ENCODE measurements at regions not wholly inside any gene's neighbourhood (a gene's known extent, or its start where the extent isn't known, plus 50 kb on each side); places are given as distances from the start of the nearest gene placed in this dataset.

DNA sequence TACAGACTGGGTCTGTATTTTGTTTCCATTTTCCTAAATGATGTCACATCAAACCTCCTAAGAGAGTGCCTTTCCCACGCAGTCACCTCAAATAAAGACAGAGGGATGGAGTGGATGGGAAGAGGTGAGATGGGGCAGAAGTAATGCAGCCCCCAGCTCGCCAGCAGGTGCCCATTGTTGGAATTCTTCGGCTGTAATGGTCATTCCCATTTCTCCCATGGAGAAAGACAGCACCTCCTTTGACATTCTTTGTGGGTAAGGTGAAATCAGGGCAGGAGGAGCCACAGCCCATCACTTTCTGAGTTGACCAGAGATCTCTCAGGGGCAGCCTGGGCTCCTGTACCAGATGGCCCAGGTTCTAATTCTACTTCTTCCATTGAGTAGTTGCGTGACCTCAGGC lies 84.4 kb upstream of the NR2F2 start:
- no peak for DNase-seq (ENCODE audit: low spot score)

DNA sequence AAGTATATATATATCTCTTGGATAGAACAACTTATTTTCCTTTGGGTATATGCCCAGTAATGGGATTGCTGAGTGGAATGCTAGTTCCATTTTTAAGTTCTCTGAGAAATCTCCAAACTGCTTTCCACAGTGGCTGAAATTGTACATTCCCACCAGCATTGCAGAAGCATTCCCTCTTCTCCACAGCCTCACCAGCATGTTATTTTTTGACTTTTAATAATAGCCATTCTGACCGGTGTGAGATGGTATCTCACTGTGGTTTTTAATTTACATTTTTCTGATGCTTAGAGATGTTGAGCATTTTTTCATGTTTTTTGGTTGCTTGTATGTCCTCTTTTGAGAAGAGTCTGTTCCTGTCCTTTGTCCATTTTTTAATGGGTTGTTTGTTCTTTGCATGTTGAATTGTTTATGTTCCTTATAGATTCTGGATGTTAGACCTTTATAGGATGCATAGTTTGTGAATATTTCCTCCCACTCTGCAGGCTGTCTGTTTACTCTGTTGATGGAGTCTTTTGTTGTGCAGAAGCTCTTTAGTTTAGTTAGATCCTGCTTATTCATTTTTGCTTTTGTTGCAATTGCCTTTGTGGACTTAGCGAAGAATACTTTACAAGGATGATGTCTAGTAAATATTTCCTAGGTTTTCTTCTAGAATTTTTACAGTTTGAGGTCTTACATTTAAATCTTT lies 82.7 kb upstream of the NR2F2 start:
- DNase-seq (ENCODE audit: low spot score), result no peak

DNA sequence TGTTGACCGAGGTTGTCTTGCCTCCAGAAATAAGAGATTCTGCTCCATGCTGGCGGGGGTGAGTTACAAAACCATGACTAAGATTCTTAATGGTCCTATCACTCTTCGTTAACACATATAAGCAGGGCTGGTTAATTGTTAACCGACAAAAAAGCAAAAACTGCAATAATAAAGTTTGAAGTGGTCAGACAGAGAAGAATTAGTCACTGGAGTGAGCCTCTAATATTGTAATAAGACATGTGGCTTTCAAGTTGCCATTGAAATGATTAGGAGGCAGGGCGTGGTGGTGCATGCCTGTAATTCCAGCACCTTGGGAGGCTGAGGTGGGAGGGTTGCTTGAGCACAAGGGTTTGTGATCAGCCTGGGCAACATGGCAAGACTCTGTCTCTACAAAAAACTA lies 78.4 kb upstream of the NR2F2 start:
- no peak for DNase-seq (ENCODE audit: low spot score)

DNA sequence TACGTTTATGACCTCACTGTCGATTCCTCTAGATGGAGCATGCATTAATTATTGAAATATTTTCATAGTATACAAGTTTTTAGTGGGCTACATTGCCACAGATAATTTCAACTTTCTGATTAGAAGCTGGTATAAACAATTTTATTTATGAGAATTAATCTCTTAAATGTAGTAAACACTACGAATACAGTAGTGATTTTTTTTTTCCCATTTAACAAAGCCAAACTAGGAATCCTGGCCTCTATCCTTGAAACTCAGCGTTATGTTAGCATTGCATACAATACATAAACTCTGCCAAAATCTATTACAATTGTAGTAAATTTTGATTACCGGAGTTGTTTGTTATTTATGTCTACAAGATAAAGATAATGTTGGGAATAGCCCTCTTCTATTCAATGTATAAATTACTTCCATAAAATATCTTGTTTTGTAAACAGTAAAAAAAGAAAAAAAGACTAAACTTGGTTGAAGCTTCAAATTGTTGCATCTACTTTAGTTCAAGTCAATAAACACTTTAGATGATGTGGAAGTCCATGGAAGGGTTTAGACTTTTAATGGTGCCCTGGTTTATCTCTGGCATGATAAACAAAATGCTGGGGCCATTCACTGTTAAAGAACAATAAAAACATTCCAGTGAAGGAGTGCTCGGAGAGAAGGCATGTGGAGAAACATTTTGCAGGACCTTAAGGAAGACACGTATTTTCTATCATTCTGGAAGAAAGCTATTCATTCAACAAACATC lies 77.3 kb upstream of the NR2F2 start:
- DNase-seq (ENCODE audit: low spot score), result no peak

GRCh38 chr15:96254173-96254572 lies 76.3 kb upstream of the NR2F2 start:
- DNase-seq (ENCODE audit: low spot score), result no peak

DNA sequence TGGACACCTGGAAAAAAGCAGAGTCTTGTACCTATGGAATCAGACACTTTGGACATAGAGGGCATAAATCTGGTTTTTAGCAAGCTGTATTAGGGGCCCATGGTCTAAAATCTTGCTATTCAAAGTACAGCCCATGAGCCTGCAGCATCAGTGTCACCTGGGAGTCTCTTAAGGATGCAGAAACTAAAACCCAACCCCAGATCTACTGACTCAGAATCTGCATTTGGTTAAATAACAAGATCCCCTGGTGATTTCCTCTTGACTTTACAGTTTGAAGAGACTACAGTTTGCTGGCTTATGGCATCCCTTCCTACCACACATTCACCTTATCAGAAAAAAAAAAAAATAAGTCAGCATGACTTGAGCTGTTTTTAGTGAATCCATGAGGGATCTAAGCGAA lies 74.9 kb upstream of the NR2F2 start:
- no peak for DNase-seq (ENCODE audit: low spot score)

DNA sequence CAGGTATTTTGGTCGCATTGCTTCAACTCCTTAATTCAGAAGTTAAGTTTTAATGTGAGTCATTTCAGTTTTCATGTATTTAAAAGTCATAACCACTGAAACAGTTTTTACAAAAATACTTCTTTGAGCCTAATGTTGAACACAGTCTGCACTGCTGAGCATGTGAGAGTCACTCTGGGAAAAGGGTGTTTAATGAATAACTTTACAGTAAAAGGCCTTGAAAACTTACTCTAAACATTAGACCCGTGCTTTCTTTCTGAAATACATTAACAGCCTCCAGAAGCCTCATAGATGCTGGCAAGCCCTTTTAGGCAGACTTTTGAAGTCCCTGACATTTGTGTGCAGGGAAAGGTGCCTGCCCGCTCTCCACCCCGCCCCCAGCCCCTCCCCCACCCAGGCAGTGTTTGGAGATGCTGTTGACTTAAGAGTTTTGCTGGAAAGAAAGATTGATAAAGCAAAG lies 68.9 kb upstream of the NR2F2 start:
- DNase-seq (ENCODE audit: low spot score), result no peak

DNA sequence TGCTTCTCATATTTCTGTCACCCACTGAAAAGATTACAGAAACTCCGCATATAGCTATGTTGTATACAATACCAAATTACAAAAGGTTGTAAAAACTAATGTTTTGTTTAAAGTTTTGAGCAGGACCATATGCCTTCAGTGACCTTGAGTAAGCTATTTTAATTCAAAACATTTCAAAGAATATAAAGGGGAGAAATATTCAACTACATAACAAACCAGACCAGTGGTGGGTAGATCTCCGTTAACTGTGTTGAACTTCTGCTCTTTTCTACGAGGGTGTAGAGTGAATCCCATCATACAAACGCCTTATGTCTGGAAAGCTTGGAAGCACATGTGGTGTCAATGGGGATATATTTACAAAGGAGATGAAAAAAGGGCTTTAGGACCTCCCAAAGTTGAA lies 68.4 kb upstream of the NR2F2 start:
- no peak for DNase-seq (ENCODE audit: low spot score)

DNA sequence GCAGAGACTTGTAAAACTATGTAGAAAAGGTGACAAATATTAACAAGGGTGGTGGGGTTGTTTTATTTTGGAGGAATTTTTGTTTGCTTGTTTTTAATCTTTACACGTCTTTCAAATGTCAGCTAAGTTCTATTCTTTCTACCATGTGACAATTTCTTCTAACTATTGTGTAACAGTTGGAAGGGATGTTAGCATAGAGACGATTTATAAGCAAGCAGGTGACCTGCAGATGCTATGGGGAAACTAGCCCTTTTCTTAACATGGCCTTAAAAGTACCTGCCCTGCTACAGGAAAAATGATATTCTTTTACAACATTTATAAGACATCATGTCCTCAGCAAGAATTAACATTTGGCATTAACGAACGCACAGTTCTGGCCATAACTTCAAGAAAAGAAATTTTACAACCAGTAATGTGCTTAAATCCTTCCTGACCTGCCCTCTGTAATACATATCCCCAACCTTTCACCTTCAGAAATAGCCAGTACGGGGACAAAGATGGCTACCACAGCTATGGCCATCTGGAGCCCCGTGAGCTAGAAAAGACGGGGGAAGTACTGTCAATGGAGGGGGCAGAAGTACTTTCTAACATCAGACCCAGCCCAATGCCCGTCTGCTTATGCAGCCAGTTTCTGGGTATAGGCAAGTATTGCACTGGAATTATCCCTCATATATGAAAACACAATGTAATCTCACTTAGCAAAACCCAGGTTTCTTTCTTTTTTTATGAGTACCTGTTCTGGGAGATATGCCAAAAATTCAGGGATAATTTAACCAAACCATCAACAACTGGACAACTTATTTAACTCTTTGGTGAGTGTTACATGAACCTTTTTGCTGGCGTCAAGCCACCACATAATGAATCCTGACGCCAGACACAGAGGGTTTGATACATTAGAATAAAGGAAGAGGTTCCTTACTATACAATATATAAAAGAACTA lies 67.7 kb upstream of the NR2F2 start:
- no peak for DNase-seq (ENCODE audit: low spot score)

DNA sequence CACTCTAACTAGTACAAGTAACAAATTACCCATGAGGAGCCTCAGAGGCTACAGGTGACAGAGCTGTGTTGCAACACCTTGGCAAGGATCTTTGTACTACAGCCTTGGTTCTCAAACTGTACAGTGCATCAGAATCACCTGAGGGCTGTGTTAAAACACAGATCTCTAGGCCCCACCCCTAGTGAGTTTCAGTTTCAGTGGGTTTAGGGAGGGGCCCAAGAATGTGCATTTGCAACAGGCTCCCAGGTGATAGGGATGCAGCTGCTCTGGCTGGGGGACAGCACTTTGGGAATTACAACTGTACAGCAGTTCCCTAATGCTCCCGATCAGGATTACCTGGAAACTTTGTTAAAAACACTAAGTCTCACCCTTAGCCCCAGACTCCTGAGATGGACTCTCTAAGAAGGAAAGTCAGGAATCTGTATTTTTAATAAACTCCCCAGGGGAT lies 66.1 kb upstream of the NR2F2 start:
- no peak for DNase-seq (ENCODE audit: low spot score)

DNA sequence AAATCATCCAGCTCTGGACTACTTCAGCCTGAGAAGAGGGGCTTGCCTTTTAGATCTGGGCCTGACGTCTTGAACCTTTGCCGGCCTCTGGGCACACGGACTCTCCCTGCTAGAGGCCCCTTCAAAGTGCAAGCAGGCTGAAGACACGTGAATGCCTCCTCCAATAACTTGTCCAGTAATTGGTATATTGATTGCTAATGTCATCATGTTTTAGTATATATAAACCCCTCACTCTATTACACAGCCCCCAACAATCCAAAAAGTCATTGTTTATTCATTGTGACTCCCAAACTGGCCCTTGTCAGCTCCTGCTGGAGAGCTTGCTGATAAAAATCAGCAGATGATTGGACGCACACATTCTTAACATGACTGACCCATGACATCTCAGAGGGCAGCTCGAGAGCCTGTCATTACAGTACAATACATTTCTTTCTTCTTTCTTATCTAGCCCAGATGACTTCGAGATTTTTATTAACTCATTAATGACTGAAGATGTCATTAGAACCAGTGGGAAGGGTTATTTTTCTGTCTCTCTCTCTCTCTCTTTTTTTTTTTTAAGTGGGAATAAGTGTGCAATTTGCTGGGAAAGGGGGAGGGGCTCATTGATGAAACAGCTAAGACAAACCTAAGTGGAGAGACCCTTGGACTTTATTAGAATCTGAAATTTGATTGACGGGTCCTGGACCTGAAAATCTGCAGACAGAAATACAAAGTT lies 65.5 kb upstream of the NR2F2 start:
- peak; percentile 18 for DNase-seq (ENCODE audit: low spot score)

GRCh38 chr15:96266456-96266855 lies 64.0 kb upstream of the NR2F2 start:
- DNase-seq (ENCODE audit: low spot score), result no peak

DNA sequence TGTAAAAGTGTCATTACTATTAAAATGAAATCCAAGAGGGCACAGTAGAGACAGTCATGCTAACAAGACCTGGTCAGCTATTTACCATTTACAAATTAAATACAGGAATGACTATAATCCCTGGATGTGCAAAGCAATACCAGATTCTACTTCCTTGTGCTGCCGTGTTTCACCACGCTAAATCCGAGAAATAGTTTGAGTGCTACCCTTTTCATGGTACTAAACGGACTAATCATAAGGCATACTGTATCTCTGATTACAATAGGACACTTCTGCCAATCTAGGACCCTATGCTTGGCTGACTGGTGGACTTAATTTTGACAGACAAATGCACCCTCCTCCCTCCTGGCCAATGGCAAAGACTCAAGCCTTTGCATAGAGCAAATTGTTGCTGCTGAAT lies 63.0 kb upstream of the NR2F2 start:
- no peak for DNase-seq (ENCODE audit: low spot score)

GRCh38 chr15:96268442-96269204 lies 61.9 kb upstream of the NR2F2 start:
- peak; percentile 21 for DNase-seq (ENCODE audit: low spot score)

DNA sequence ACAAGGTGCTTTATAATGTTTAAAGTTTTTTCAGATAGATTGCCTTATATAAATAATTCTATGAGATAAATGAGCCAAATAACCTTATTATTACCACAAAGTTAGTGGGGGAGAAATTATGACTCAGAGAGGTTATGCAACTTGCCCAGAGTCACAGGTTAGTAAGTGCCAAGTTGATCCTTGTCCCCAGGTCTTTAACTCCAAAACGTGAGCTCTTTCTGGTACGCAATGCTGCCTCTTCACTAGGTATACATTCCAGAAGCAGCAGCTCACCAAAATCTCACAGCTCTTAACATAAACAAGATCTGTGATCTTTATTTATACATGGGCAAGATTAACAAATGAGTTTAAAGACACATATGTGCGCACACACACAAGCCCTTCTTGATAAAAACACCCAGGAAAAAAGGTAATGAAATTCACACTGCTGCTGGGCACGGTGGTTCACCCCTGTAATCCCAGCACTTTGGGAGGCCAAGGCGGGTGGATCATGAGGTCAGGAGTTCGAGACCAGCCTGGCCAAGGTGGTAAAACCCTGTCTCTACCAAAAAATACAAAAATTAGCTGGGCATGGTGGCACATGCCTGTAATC lies 59.8 kb upstream of the NR2F2 start:
- DNase-seq (ENCODE audit: low spot score), result peak; percentile 61

DNA sequence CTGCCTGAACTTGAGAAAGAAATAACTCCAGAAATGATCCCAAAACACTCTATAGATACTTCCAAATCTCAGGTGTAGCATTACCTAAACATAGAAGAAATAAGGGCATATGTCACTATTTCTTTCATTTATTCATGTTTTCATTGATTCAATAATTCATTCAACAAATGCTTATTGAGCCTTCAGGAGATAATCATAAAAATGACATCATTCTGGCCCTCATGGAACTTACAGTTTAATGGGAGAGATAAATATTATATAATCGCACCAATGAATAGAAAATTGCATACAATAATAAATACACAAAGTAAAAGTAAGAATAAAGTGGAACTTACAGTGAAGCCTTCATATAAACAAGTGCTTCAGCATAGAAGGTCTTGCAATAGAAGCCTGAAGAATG lies 58.1 kb upstream of the NR2F2 start:
- no peak for DNase-seq (ENCODE audit: low spot score)

DNA sequence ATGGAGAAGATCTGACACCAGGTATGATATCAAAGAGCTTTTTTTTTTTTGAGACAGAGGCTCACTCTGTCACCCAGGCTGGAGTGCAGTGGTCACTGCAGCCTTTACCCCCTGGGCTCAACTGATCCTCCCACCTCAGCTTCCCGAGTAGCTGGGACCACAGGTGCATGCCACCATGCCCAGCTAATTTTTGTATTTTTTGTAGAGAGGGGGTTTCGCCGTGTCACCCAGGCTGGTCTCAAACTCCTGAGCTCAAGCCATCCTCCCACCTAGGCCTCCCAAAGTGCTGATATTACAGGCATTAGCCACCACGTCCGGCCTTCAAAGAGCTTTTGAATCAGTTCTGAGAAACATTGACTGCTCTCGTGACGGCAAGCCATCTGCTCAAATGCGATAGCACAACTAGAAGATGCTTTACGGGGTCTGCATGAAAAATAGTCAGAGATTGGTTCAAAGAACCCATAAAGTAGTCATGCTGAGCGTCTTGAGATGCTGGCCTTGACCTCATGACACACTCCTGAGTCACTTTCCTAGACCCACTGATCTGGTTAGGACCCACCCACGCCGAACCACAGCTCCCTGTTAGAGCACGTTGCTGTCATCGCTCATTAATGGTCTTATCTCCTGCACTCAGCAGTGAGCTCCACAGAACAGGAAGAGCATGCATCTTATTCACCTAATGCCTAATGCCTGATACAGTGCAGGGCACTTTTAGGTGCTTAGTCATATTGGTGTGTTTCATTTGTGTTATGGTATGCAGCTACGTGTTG lies 57.0 kb upstream of the NR2F2 start:
- DNase-seq (ENCODE audit: low spot score), result peak; percentile 77

- DNase-seq (ENCODE audit: low spot score), result no peak
Measured at GRCh38 chr15:96274087-96274440, 56.4 kb upstream of the NR2F2 start.

- DNase-seq (ENCODE audit: low spot score), result no peak
Measured at GRCh38 chr15:96274698-96275097, 55.8 kb upstream of the NR2F2 start.
